ENCODE measurements at regions not wholly inside any gene's neighbourhood (a gene's known extent, or its start where the extent isn't known, plus 50 kb on each side); places are given as distances from the start of the nearest gene placed in this dataset.
A peak's percentile ranks its signal among the peaks of the same experiment; 100 is the strongest.

GRCh38 chr7:49389871-49390479, 383.5 kb upstream of the VWC2 start:
- no peak overlapping the region for H3K4me3 ChIP-seq (ENCODE audit: low read depth, poor library complexity, severe bottlenecking)
- DNase-seq (ENCODE audit: low spot score in 2 of 2), result no peak
- WGBS, 2 donors, result 64 to 66% methylated on average over 7 of the region's 7 CpGs
- intact Hi-C loops (cut with DNase I; ENCODE audit: low total_unique reads), result no loop called here
- TF ChIP-seq POLR2A (IDR thresholded peaks at IDR 0.05) (no peak), CTCF (IDR thresholded peaks at IDR 0.05) (no peak)

GRCh38 chr7:49396229-49396628, 377.2 kb upstream of the VWC2 start:
- TF ChIP-seq CTCF (IDR thresholded peaks at IDR 0.05) (no peak), POLR2A (IDR thresholded peaks at IDR 0.05) (no peak)
- no peak overlapping the region for H3K4me3 ChIP-seq (ENCODE audit: low read depth, poor library complexity, severe bottlenecking)
- no peak for DNase-seq (ENCODE audit: low spot score in 2 of 2)
- intact Hi-C loops (cut with DNase I; ENCODE audit: low total_unique reads), result no loop called here
- WGBS, 2 donors, result 80 to 87% methylated on average over 4 of the region's 4 CpGs

GRCh38 chr7:49397750-49398149, 375.7 kb upstream of the VWC2 start:
- WGBS, 2 donors, result 86% methylated on average over 4 of the region's 4 CpGs
- intact Hi-C loops (cut with DNase I; ENCODE audit: low total_unique reads), result no loop called here
- TF ChIP-seq CTCF (IDR thresholded peaks at IDR 0.05) (no peak), POLR2A (IDR thresholded peaks at IDR 0.05) (no peak)
- no peak for DNase-seq (ENCODE audit: low spot score in 2 of 2)
- no peak overlapping the region for H3K4me3 ChIP-seq (ENCODE audit: low read depth, poor library complexity, severe bottlenecking)

GRCh38 chr7:49398236-49398635, 375.2 kb upstream of the VWC2 start:
- intact Hi-C loops (cut with DNase I; ENCODE audit: low total_unique reads), result no loop called here
- 54 to 60% methylated on average over 5 of the region's 5 CpGs for WGBS, 2 donors
- H3K4me3 ChIP-seq (ENCODE audit: low read depth, poor library complexity, severe bottlenecking), result no peak overlapping the region
- DNase-seq (ENCODE audit: low spot score in 2 of 2), result no peak
- TF ChIP-seq CTCF (IDR thresholded peaks at IDR 0.05) (no peak), POLR2A (IDR thresholded peaks at IDR 0.05) (no peak)

- peak in 1 of 2 donors; percentile 14 for DNase-seq (ENCODE audit: low spot score in 2 of 2)
- intact Hi-C loops (cut with DNase I; ENCODE audit: low total_unique reads), result no loop called here
- no peak overlapping the region for H3K4me3 ChIP-seq (ENCODE audit: low read depth, poor library complexity, severe bottlenecking)
- no peak for TF ChIP-seq POLR2A (IDR thresholded peaks at IDR 0.05)
- no peak for TF ChIP-seq CTCF (IDR thresholded peaks at IDR 0.05)
- 22 to 30% methylated on average over 3 of the region's 3 CpGs for WGBS, 2 donors
Observed at GRCh38 chr7:49398746-49399145, 374.7 kb upstream of the VWC2 start.

GRCh38 chr7:49400891-49401550, 372.4 kb upstream of the VWC2 start:
- 58 to 62% methylated on average over 4 of the region's 4 CpGs for WGBS, 2 donors
- H3K4me3 ChIP-seq (ENCODE audit: low read depth, poor library complexity, severe bottlenecking), result no peak overlapping the region
- no peak for DNase-seq (ENCODE audit: low spot score in 2 of 2)
- TF ChIP-seq POLR2A (IDR thresholded peaks at IDR 0.05), result no peak
- no peak for TF ChIP-seq CTCF (IDR thresholded peaks at IDR 0.05)
- intact Hi-C loops (cut with DNase I; ENCODE audit: low total_unique reads), result no loop called here
